ENCODE measurements at regions not wholly inside any gene's neighbourhood (a gene's known extent, or its start where the extent isn't known, plus 50 kb on each side); places are given as distances from the start of the nearest gene placed in this dataset.

- Histone ChIP-seq H3K27ac (no peak overlapping the region), H3K9me3 (replicated peaks) (no peaks in the 10 kb centered on the region), H3K36me3 (no peaks in the 10 kb centered on the region), H3K27me3 (no peaks in the 10 kb centered on the region), H3K4me3 (no peak overlapping the region), H3K4me1 (no peaks in the 10 kb centered on the region)
- peak in 1 of 2 experiments; percentile 4 for DNase-seq
These were observed 152.9 kb upstream of the GRIA4 start for GRCh38 chr11:105456950-105457349.

- Histone ChIP-seq H3K36me3 (no peaks in the 10 kb centered on the region), H3K9me3 (replicated peaks) (no peaks in the 10 kb centered on the region), H3K4me1 (no peaks in the 10 kb centered on the region), H3K4me3 (no peak overlapping the region), H3K27ac (no peak overlapping the region), H3K27me3 (no peaks in the 10 kb centered on the region)
- DNase-seq = no peak
These were observed 160.7 kb upstream of the GRIA4 start for GRCh38 chr11:105449100-105449734.

- Histone ChIP-seq H3K4me1 (no peaks in the 10 kb centered on the region), H3K9me3 (replicated peaks) (no peaks in the 10 kb centered on the region), H3K27ac (no peak overlapping the region), H3K27me3 (no peaks in the 10 kb centered on the region), H3K4me3 (no peak overlapping the region), H3K36me3 (no peaks in the 10 kb centered on the region)
- no peak for DNase-seq
These were observed 161.2 kb upstream of the GRIA4 start for GRCh38 chr11:105448703-105449079.

GRCh38 chr11:105447936-105448702, 161.8 kb upstream of the GRIA4 start:
- no peak overlapping the region for H3K4me3 ChIP-seq
- DNase-seq = no peak
- H3K27me3 ChIP-seq = no peaks in the 10 kb centered on the region
- no peaks in the 10 kb centered on the region for H3K4me1 ChIP-seq
- H3K36me3 ChIP-seq = no peaks in the 10 kb centered on the region
- H3K27ac ChIP-seq = no peak overlapping the region
- H3K9me3 ChIP-seq (replicated peaks) = no peaks in the 10 kb centered on the region

GRCh38 chr11:105443623-105444022, 166.2 kb upstream of the GRIA4 start:
- H3K27ac ChIP-seq = no peak overlapping the region
- H3K9me3 ChIP-seq (replicated peaks) = no peaks in the 10 kb centered on the region
- DNase-seq = no peak
- H3K36me3 ChIP-seq = no peaks in the 10 kb centered on the region
- H3K4me3 ChIP-seq = no peak overlapping the region
- H3K27me3 ChIP-seq = no peaks in the 10 kb centered on the region
- H3K4me1 ChIP-seq = no peaks in the 10 kb centered on the region

GRCh38 chr11:105432241-105432995, 177.5 kb upstream of the GRIA4 start:
- Histone ChIP-seq H3K27ac (no peak overlapping the region), H3K36me3 (no peaks in the 10 kb centered on the region), H3K4me3 (no peak overlapping the region), H3K4me1 (no peaks in the 10 kb centered on the region), H3K9me3 (replicated peaks) (no peaks in the 10 kb centered on the region), H3K27me3 (no peaks in the 10 kb centered on the region)
- no peak for DNase-seq

GRCh38 chr11:105429096-105429910, 180.6 kb upstream of the GRIA4 start:
- Histone ChIP-seq H3K4me1 (no peaks in the 10 kb centered on the region), H3K36me3 (no peaks in the 10 kb centered on the region), H3K4me3 (no peak overlapping the region), H3K27me3 (no peaks in the 10 kb centered on the region), H3K9me3 (replicated peaks) (no peaks in the 10 kb centered on the region), H3K27ac (no peak overlapping the region)
- no peak for DNase-seq

- Histone ChIP-seq H3K27me3 (no peaks in the 10 kb centered on the region), H3K4me3 (no peak overlapping the region), H3K27ac (no peak overlapping the region), H3K36me3 (no peaks in the 10 kb centered on the region), H3K4me1 (no peaks in the 10 kb centered on the region), H3K9me3 (replicated peaks) (no peaks in the 10 kb centered on the region)
- DNase-seq = no peak
These were observed 202.8 kb upstream of the GRIA4 start for GRCh38 chr11:105407101-105407500.

GRCh38 chr11:105401269-105401809, 208.5 kb upstream of the GRIA4 start:
- H3K27ac ChIP-seq = no peak overlapping the region

GRCh38 chr11:105399511-105399910, 210.4 kb upstream of the GRIA4 start:
- H3K4me1 ChIP-seq = no peaks in the 10 kb centered on the region
- H3K36me3 ChIP-seq = no peaks in the 10 kb centered on the region
- H3K27me3 ChIP-seq = no peaks in the 10 kb centered on the region
- H3K9me3 ChIP-seq (replicated peaks) = no peaks in the 10 kb centered on the region
- DNase-seq = no peak
- H3K4me3 ChIP-seq = no peak overlapping the region
- no peak overlapping the region for H3K27ac ChIP-seq

More at GRCh38 chr11:105401269-105401809, 208.5 kb upstream of the GRIA4 start:
- H3K36me3 ChIP-seq = no peaks in the 10 kb centered on the region
- no peak overlapping the region for H3K4me3 ChIP-seq
- H3K9me3 ChIP-seq (replicated peaks) = no peaks in the 10 kb centered on the region
- H3K27me3 ChIP-seq = no peaks in the 10 kb centered on the region
- DNase-seq = no peak
- no peaks in the 10 kb centered on the region for H3K4me1 ChIP-seq

GRCh38 chr11:105398636-105399035, 211.2 kb upstream of the GRIA4 start:
- H3K4me3 ChIP-seq = no peak overlapping the region
- no peaks in the 10 kb centered on the region for H3K4me1 ChIP-seq
- no peak for DNase-seq
- no peaks in the 10 kb centered on the region for H3K9me3 ChIP-seq (replicated peaks)
- no peaks in the 10 kb centered on the region for H3K36me3 ChIP-seq
- no peak overlapping the region for H3K27ac ChIP-seq
- H3K27me3 ChIP-seq = no peaks in the 10 kb centered on the region

GRCh38 chr11:105393326-105393725, 216.5 kb upstream of the GRIA4 start:
- Histone ChIP-seq H3K4me1 (no peaks in the 10 kb centered on the region), H3K27ac (no peak overlapping the region), H3K4me3 (no peak overlapping the region), H3K36me3 (no peaks in the 10 kb centered on the region), H3K27me3 (no peaks in the 10 kb centered on the region), H3K9me3 (replicated peaks) (no peaks in the 10 kb centered on the region)
- DNase-seq = no peak

- DNase-seq = no peak
- Histone ChIP-seq H3K4me3 (no peak overlapping the region), H3K9me3 (replicated peaks) (no peaks in the 10 kb centered on the region), H3K36me3 (no peaks in the 10 kb centered on the region), H3K4me1 (no peaks in the 10 kb centered on the region), H3K27me3 (no peaks in the 10 kb centered on the region), H3K27ac (no peak overlapping the region)
These were observed 217.3 kb upstream of the GRIA4 start for GRCh38 chr11:105392556-105392955.

- no peaks in the 10 kb centered on the region for H3K4me1 ChIP-seq
- DNase-seq = no peak
- H3K27me3 ChIP-seq = no peaks in the 10 kb centered on the region
- H3K27ac ChIP-seq = no peak overlapping the region
- H3K9me3 ChIP-seq (replicated peaks) = no peaks in the 10 kb centered on the region
- no peak overlapping the region for H3K4me3 ChIP-seq
- H3K36me3 ChIP-seq = no peaks in the 10 kb centered on the region
These were observed 219.9 kb upstream of the GRIA4 start for GRCh38 chr11:105389952-105390351.
